ENCODE measurements at regions not wholly inside any gene's neighbourhood (a gene's known extent, or its start where the extent isn't known, plus 50 kb on each side); places are given as distances from the start of the nearest gene placed in this dataset.

- TF ChIP-seq, protein P1, sequence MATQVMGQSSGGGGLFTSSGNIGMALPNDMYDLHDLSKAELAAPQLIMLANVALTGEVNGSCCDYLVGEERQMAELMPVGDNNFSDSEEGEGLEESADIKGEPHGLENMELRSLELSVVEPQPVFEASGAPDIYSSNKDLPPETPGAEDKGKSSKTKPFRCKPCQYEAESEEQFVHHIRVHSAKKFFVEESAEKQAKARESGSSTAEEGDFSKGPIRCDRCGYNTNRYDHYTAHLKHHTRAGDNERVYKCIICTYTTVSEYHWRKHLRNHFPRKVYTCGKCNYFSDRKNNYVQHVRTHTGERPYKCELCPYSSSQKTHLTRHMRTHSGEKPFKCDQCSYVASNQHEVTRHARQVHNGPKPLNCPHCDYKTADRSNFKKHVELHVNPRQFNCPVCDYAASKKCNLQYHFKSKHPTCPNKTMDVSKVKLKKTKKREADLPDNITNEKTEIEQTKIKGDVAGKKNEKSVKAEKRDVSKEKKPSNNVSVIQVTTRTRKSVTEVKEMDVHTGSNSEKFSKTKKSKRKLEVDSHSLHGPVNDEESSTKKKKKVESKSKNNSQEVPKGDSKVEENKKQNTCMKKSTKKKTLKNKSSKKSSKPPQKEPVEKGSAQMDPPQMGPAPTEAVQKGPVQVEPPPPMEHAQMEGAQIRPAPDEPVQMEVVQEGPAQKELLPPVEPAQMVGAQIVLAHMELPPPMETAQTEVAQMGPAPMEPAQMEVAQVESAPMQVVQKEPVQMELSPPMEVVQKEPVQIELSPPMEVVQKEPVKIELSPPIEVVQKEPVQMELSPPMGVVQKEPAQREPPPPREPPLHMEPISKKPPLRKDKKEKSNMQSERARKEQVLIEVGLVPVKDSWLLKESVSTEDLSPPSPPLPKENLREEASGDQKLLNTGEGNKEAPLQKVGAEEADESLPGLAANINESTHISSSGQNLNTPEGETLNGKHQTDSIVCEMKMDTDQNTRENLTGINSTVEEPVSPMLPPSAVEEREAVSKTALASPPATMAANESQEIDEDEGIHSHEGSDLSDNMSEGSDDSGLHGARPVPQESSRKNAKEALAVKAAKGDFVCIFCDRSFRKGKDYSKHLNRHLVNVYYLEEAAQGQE (IDR thresholded peaks at IDR 0.05; ENCODE audit: unreplicated experiment): no peak
- TF ChIP-seq EZH2 (IDR thresholded peaks at IDR 0.05; ENCODE audit: low read depth, unreplicated experiment): no peak
Observed at GRCh38 chr12:75809746-75810145, 221.8 kb downstream of the PHLDA1 start (continued).

DNA sequence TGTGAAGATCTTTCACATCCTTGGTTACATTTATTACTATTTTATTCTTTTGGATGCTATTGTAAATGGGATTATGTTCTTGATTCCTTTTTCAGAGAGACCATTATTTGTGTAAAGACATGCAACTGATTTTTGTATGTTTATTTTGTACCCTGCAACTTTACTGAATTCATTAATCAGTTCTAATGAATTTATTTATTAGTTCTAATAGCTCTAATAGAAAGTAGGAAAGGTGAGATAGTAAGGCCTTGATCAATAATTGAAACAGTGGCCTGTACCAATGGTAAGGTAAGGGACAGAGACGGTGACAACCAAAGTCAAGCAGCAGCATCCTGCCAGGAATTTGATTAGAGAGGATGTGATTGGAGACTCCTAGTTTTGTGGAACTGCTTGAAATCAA, 224.1 kb downstream of the PHLDA1 start:
- Histone ChIP-seq H3K4me3 (no peak overlapping the region), H3K36me3 (ENCODE audit: insufficient read depth) (no peaks in the 10 kb centered on the region), H3K27ac (ENCODE audit: low read depth) (no peak overlapping the region), H3K4me2 (no peak overlapping the region), H3K79me2 (replicated peaks; ENCODE audit: insufficient read depth) (no peaks in the 10 kb centered on the region), H3K9me2 (ENCODE audit: insufficient read depth) (peaks cover 4% of the 10 kb centered on the region; the same call in 1 of the 2 replicates), H3K27me3 (ENCODE audit: insufficient read depth) (no peaks in the 10 kb centered on the region), H3F3A (replicated peaks; ENCODE audit: low read depth) (no peaks in the 10 kb centered on the region), H4K20me1 (replicated peaks; ENCODE audit: insufficient read depth) (no peaks in the 10 kb centered on the region), H3K4me1 (ENCODE audit: insufficient read depth) (peaks cover 27% of the 10 kb centered on the region), H2AFZ (no peak overlapping the region)
- Mint-ChIP-seq H3K27me3 (ENCODE audit: insufficient read depth, low read depth, poor library complexity) (no peaks in the 10 kb centered on the region), H3K36me3 (ENCODE audit: low read depth) (peaks cover 11% of the 10 kb centered on the region; the same call in 1 of the 3 replicates), H3K27ac (no peak overlapping the region), H3K4me1 (peaks cover 31% of the 10 kb centered on the region), H3K4me3 (no peak overlapping the region), H3K9me3 (peaks cover 7% of the 10 kb centered on the region; the same call in 2 of the 3 replicates)
- no peak for DNase-seq (ENCODE audit: low spot score)
- ATAC-seq: no peak
- TF ChIP-seq, protein P1 (IDR thresholded peaks at IDR 0.05; ENCODE audit: unreplicated experiment): no peak

DNA sequence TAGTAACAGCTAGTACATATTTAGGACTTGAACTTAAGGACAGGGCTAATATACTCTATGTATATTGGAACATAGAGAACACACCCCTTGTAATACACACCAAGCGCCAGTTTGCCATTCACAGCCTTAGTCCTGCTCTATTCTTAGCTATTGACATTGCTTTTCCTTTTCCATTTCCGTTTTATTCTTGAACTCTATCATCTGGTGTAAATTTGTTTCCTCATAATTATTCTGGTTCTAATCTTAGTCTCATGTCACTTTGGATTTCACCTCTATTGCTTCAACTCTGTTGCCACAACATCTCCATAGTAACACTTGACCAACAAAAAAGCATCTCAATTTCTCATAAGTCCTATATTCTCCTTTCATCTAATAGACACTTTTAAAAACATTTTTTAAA, 225.7 kb downstream of the PHLDA1 start:
- DNase-seq (ENCODE audit: low spot score) (no peak), ATAC-seq (no peak)
- TF ChIP-seq, protein P2, sequence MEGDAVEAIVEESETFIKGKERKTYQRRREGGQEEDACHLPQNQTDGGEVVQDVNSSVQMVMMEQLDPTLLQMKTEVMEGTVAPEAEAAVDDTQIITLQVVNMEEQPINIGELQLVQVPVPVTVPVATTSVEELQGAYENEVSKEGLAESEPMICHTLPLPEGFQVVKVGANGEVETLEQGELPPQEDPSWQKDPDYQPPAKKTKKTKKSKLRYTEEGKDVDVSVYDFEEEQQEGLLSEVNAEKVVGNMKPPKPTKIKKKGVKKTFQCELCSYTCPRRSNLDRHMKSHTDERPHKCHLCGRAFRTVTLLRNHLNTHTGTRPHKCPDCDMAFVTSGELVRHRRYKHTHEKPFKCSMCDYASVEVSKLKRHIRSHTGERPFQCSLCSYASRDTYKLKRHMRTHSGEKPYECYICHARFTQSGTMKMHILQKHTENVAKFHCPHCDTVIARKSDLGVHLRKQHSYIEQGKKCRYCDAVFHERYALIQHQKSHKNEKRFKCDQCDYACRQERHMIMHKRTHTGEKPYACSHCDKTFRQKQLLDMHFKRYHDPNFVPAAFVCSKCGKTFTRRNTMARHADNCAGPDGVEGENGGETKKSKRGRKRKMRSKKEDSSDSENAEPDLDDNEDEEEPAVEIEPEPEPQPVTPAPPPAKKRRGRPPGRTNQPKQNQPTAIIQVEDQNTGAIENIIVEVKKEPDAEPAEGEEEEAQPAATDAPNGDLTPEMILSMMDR (conservative IDR thresholded peaks at IDR 0.05; ENCODE audit: low read depth in 2 of 2): no peak
- TF ChIP-seq STAT1 (IDR thresholded peaks at IDR 0.05; ENCODE audit: unreplicated experiment): no peak
- no peak for TF ChIP-seq JUNB (IDR thresholded peaks at IDR 0.05; ENCODE audit: unreplicated experiment)

More for the DNA sequence above, 225.7 kb downstream of the PHLDA1 start:
- Histone ChIP-seq H3K79me2 (replicated peaks; ENCODE audit: insufficient read depth) (no peaks in the 10 kb centered on the region), H3F3A (replicated peaks; ENCODE audit: low read depth) (no peaks in the 10 kb centered on the region), H3K4me2 (no peak overlapping the region), H3K4me1 (ENCODE audit: insufficient read depth) (peaks cover 12% of the 10 kb centered on the region), H4K20me1 (replicated peaks; ENCODE audit: insufficient read depth) (no peaks in the 10 kb centered on the region), H3K9me2 (ENCODE audit: insufficient read depth) (peaks cover 4% of the 10 kb centered on the region; the same call in 1 of the 2 replicates), H3K36me3 (ENCODE audit: insufficient read depth) (no peaks in the 10 kb centered on the region), H3K27ac (ENCODE audit: low read depth) (no peak overlapping the region), H3K27me3 (ENCODE audit: insufficient read depth) (no peaks in the 10 kb centered on the region), H3K4me3 (no peak overlapping the region), H2AFZ (no peak overlapping the region)
- Mint-ChIP-seq H3K4me1 (peaks cover 19% of the 10 kb centered on the region), H3K27ac (no peak overlapping the region), H3K27me3 (ENCODE audit: insufficient read depth, low read depth, poor library complexity) (no peaks in the 10 kb centered on the region), H3K36me3 (ENCODE audit: low read depth) (peaks cover 11% of the 10 kb centered on the region; the same call in 1 of the 3 replicates), H3K4me3 (no peak overlapping the region), H3K9me3 (peaks cover 7% of the 10 kb centered on the region; the same call in 2 of the 3 replicates)

Data from GM23338 (cell line).